WERI-Rb-1 (cell line): ENCODE measurements at regions not wholly inside any gene's neighbourhood (a gene's known extent, or its start where the extent isn't known, plus 50 kb on each side); places are given as distances from the start of the nearest gene placed in this dataset.

Experiments
- DNase-seq: peaks from one replicate; pipeline ENCODE4 v3.0.0-alpha.2; 2020
- H3K27ac ChIP-seq: fragments of 250-450 bp; sonication (Bioruptor Pico); 2 replicates; pipeline ENCODE4 v1.5.1; 2020; ENCODE audit warnings: mild to moderate bottlenecking, moderate library complexity
- H3K27me3 ChIP-seq: fragments of 250-450 bp; sonication (Bioruptor Pico); 2 replicates; pipeline ENCODE4 v1.5.1; 2021; ENCODE audit warnings: mild to moderate bottlenecking, low read depth, moderate library complexity; ENCODE audit not compliant: insufficient read depth, severe bottlenecking
- H3K36me3 ChIP-seq: fragments of 250-450 bp; sonication (Bioruptor Pico); 2 replicates; pipeline ENCODE4 v1.5.1; 2020; ENCODE audit warnings: mild to moderate bottlenecking, moderate library complexity
- H3K4me3 ChIP-seq: 2 replicates; pipeline ENCODE4 v1.5.1; 2011; ENCODE audit warnings: low read depth, mild to moderate bottlenecking, control low read depth, low read length
- H3K9me3 ChIP-seq: fragments of 250-450 bp; sonication (Bioruptor Pico); 2 replicates; pipeline ENCODE4 v1.5.1; 2021; ENCODE audit warnings: mild to moderate bottlenecking, moderate library complexity; ENCODE audit not compliant: severe bottlenecking
- CTCF ChIP-seq: IDR thresholded peaks from 2 replicates; pipeline ENCODE4 v1.5.1; 2011; ENCODE audit warnings: low read depth, mild to moderate bottlenecking, control low read depth, inconsistent platforms, low read length

- no peak for TF ChIP-seq CTCF
- no peaks in the 10 kb centered on the region for H3K27me3 ChIP-seq
- H3K9me3 ChIP-seq = no peaks in the 10 kb centered on the region
- DNase-seq = no peak
- no peak overlapping the region for H3K27ac ChIP-seq
- no peak overlapping the region for H3K4me3 ChIP-seq
- no peaks in the 10 kb centered on the region for H3K36me3 ChIP-seq
These were observed 82.2 kb downstream of the RPS6KA4 start for GRCh38 chr11:64441127-64441526.

- Histone ChIP-seq H3K36me3 (no peaks in the 10 kb centered on the region), H3K9me3 (no peaks in the 10 kb centered on the region), H3K27me3 (no peaks in the 10 kb centered on the region), H3K27ac (no peak overlapping the region), H3K4me3 (no peak overlapping the region)
- no peak for TF ChIP-seq CTCF
- DNase-seq = no peak
These were observed 84.0 kb downstream of the RPS6KA4 start for GRCh38 chr11:64443001-64443400.

GRCh38 chr11:64444838-64445441 is 86.0 kb downstream of the RPS6KA4 start:
- no peak overlapping the region for H3K27ac ChIP-seq

GRCh38 chr11:64445651-64446050 is 86.7 kb downstream of the RPS6KA4 start:
- Histone ChIP-seq H3K36me3 (no peaks in the 10 kb centered on the region), H3K27me3 (no peaks in the 10 kb centered on the region), H3K27ac (no peak overlapping the region), H3K9me3 (no peaks in the 10 kb centered on the region), H3K4me3 (no peak overlapping the region)
- no peak for TF ChIP-seq CTCF
- peak; percentile 74 for DNase-seq

More at GRCh38 chr11:64444838-64445441, 86.0 kb downstream of the RPS6KA4 start:
- H3K9me3 ChIP-seq = no peaks in the 10 kb centered on the region
- no peaks in the 10 kb centered on the region for H3K27me3 ChIP-seq
- H3K36me3 ChIP-seq = no peaks in the 10 kb centered on the region
- DNase-seq = no peak
- no peak overlapping the region for H3K4me3 ChIP-seq
- TF ChIP-seq CTCF = no peak

GRCh38 chr11:64447831-64448598 is 89.1 kb downstream of the RPS6KA4 start:
- no peaks in the 10 kb centered on the region for H3K27me3 ChIP-seq
- H3K9me3 ChIP-seq = no peaks in the 10 kb centered on the region
- DNase-seq = peak; percentile 67
- no peak for TF ChIP-seq CTCF
- H3K27ac ChIP-seq = peak overlapping the region; percentile 71
- H3K4me3 ChIP-seq = peak overlapping the region; percentile 51
- H3K36me3 ChIP-seq = no peaks in the 10 kb centered on the region
